Adrenal gland (tissue), 9 donors: ENCODE measurements at regions not wholly inside any gene's neighbourhood (a gene's known extent, or its start where the extent isn't known, plus 50 kb on each side); places are given as distances from the start of the nearest gene placed in this dataset.

Experiments
- DNase-seq, 7 donors: peaks; one replicate each; pipeline ENCODE4 v3.0.0-alpha.2; 2019 to 2020
- H3K27ac ChIP-seq, 5 donors: fragments of 200-600 bp; sonication (generic) in 4 of 5; 1 replicate in 3 of 5; 2 replicates in 2 of 5; pipeline versions ENCODE4 v1.5.1 to v1.8.0; 2016 to 2020; ENCODE audit warnings: mild to moderate bottlenecking in 1 of 5
- H3K27me3 ChIP-seq: fragments of 200-600 bp; 2 replicates; pipeline ENCODE4 v1.8.0; 2021
- H3K36me3 ChIP-seq, 2 donors: fragments of 200-600 bp; replicated peaks in 1 of 2; 1 replicate in 1 of 2; 2 replicates in 1 of 2; pipeline versions ENCODE4 v1.5.1 to v1.8.0; 2018 to 2022
- H3K4me1 ChIP-seq, 2 donors: fragments of 200-600 bp; replicated peaks in 1 of 2; 1 replicate in 1 of 2; 2 replicates in 1 of 2; pipeline versions ENCODE4 v1.5.1 to v1.8.0; 2018 to 2021
- H3K4me3 ChIP-seq, 4 donors: fragments of 200-600 bp; sonication (generic) in 3 of 4; one replicate each; pipeline ENCODE4 v1.5.1; 2016 to 2018
- H3K9me3 ChIP-seq, 3 donors: fragments of 200-600 bp; sonication (generic) in 1 of 3; replicated peaks in 1 of 3; 1 replicate in 2 of 3; 2 replicates in 1 of 3; pipeline versions ENCODE4 v1.5.1 to v1.8.0; 2016 to 2021
- CTCF ChIP-seq, 6 experiments: fragments of 450-650 bp in 4 of 6; fragments of 200-600 bp in 2 of 6; sonication (generic) in 1 of 6; IDR thresholded peaks; 1 replicate in 5 of 6; 2 replicates in 1 of 6; pipeline versions ENCODE4 v1.5.1 to v1.8.0; 2016 to 2021; ENCODE audit warnings: antibody characterized with exemption in 6 of 6, mild to moderate bottlenecking in 2 of 6, moderate library complexity in 1 of 6
- POLR2A ChIP-seq, 2 donors: fragments of 450-650 bp; IDR thresholded peaks; one replicate each; pipeline ENCODE4 v1.6.1; 2017; ENCODE audit warnings: antibody characterized with exemption in 2 of 2, mild to moderate bottlenecking in 2 of 2, moderate library complexity in 1 of 2
- WGBS, 4 donors: extraction: QIAGEN DNeasy Blood & Tissue Kit in 2 of 4; methylation state at CpG; one replicate each; pipeline versions ENCODE4 v1.1.5 to v1.1.7; 2013 to 2017; 5-methylcytosine and 5-hydroxymethylcytosine counted together
- intact Hi-C, 2 donors: fragments of 100-400 bp; cut with DNase I; formaldehyde crosslinking; loops; one replicate each; pipeline versions ENCODE4 v1.14.1 to v1.15.0; 2022 to 2023
- donor health status: healthy with polysubstance abuse.
- donor health status: Bipolar disorder and iron deficiency.
- donor health status: DM: yes; HTN: yes; CAD: no.
- donor health status: DM: no; HTN: no; CAD: no.
- donor health status: DM: no; HTN: no; CAD: no.

- no peaks in the 10 kb centered on the region for H3K9me3 ChIP-seq
- H3K4me1 ChIP-seq, result no peaks in the 10 kb centered on the region
- intact Hi-C loops, result no loop called here
- no peaks in the 10 kb centered on the region for H3K36me3 ChIP-seq
- no peaks in the 10 kb centered on the region for H3K27me3 ChIP-seq
- H3K4me3 ChIP-seq, result no peak overlapping the region
- no peak overlapping the region for H3K27ac ChIP-seq
- DNase-seq, result no peak
- TF ChIP-seq CTCF (IDR thresholded peaks at IDR 0.05) (no peak), POLR2A (IDR thresholded peaks at IDR 0.05) (no peak)
- WGBS, 4 donors, result 58 to 74% (median 68%) methylated on average over 6 of the region's 6 CpGs
These were observed 241.9 kb downstream of the IRX2 start for GRCh38 chr5:2509527-2509926.

GRCh38 chr5:2508514-2508913 lies 243.0 kb downstream of the IRX2 start:
- Histone ChIP-seq H3K27me3 (no peaks in the 10 kb centered on the region), H3K36me3 (no peaks in the 10 kb centered on the region), H3K4me3 (no peak overlapping the region), H3K4me1 (no peaks in the 10 kb centered on the region), H3K9me3 (no peaks in the 10 kb centered on the region), H3K27ac (no peak overlapping the region)
- no peak for DNase-seq
- intact Hi-C loops, result no loop called here
- TF ChIP-seq CTCF (IDR thresholded peaks at IDR 0.05) (no peak), POLR2A (IDR thresholded peaks at IDR 0.05) (no peak)
- WGBS, 4 donors, result 55 to 78% (median 70%) methylated on average over 6 to 12 of the region's 12 CpGs

GRCh38 chr5:2507611-2508010 lies 243.9 kb downstream of the IRX2 start:
- TF ChIP-seq CTCF (IDR thresholded peaks at IDR 0.05), result no peak
- no peak for TF ChIP-seq POLR2A (IDR thresholded peaks at IDR 0.05)
- WGBS, 4 donors, result 55 to 68% (median 64%) methylated on average over 5 of the region's 5 CpGs
- no peaks in the 10 kb centered on the region for H3K27me3 ChIP-seq
- no peak for DNase-seq
- no peak overlapping the region for H3K4me3 ChIP-seq
- H3K9me3 ChIP-seq, result no peaks in the 10 kb centered on the region
- H3K36me3 ChIP-seq, result no peaks in the 10 kb centered on the region
- no peak overlapping the region for H3K27ac ChIP-seq
- H3K4me1 ChIP-seq, result no peaks in the 10 kb centered on the region
- intact Hi-C loops, result no loop called here

GRCh38 chr5:2506603-2507002 lies 244.9 kb downstream of the IRX2 start:
- TF ChIP-seq POLR2A (IDR thresholded peaks at IDR 0.05), result no peak
- TF ChIP-seq CTCF (IDR thresholded peaks at IDR 0.05), result no peak
- H3K9me3 ChIP-seq, result no peaks in the 10 kb centered on the region
- intact Hi-C loops, result no loop called here
- no peak for DNase-seq
- no peak overlapping the region for H3K4me3 ChIP-seq
- no peaks in the 10 kb centered on the region for H3K4me1 ChIP-seq
- no peak overlapping the region for H3K27ac ChIP-seq
- WGBS, 4 donors, result 70 to 100% (median 81%) methylated on average over 2 to 7 of the region's 7 CpGs
- H3K27me3 ChIP-seq, result no peaks in the 10 kb centered on the region
- no peaks in the 10 kb centered on the region for H3K36me3 ChIP-seq
